ENCODE measurements at regions not wholly inside any gene's neighbourhood (a gene's known extent, or its start where the extent isn't known, plus 50 kb on each side); places are given as distances from the start of the nearest gene placed in this dataset.

DNA sequence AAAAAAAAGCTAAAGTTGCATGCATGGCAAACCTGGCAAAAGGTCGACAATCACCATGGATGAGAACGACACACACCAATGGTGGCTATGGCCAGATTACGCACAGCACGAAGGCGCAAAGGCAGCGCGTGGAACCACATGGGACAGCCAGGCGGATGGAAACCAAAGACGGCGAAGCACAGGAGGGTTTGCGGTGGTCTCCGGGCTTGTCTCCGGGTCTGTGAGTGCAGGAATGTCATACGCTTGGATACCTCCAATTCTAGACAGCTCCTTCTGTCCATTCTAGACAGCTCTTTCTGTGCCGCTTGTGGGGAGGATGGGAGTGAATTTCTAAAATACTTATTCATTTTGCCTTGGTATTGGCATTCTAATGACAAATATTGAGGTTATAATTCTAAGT, 685.4 kb downstream of the BRD1 start:
- DNase-seq (ENCODE audit: low spot score in 2 of 2): no peak
- Histone ChIP-seq H3K36me3 (no peaks in the 10 kb centered on the region), H3K27me3 (no peaks in the 10 kb centered on the region), H3K9me3 (no peaks in the 10 kb centered on the region), H3K27ac (no peak overlapping the region), H3K4me1 (peaks cover 0 to 13% (median 0%) of the 10 kb centered on the region in 4 donors), H3K4me3 (no peak overlapping the region)
- 90% methylated on average over 15 of the region's 15 CpGs for WGBS, 2 donors
- no peak for TF ChIP-seq EP300 (IDR thresholded peaks at IDR 0.05)
- TF ChIP-seq, protein P1, sequence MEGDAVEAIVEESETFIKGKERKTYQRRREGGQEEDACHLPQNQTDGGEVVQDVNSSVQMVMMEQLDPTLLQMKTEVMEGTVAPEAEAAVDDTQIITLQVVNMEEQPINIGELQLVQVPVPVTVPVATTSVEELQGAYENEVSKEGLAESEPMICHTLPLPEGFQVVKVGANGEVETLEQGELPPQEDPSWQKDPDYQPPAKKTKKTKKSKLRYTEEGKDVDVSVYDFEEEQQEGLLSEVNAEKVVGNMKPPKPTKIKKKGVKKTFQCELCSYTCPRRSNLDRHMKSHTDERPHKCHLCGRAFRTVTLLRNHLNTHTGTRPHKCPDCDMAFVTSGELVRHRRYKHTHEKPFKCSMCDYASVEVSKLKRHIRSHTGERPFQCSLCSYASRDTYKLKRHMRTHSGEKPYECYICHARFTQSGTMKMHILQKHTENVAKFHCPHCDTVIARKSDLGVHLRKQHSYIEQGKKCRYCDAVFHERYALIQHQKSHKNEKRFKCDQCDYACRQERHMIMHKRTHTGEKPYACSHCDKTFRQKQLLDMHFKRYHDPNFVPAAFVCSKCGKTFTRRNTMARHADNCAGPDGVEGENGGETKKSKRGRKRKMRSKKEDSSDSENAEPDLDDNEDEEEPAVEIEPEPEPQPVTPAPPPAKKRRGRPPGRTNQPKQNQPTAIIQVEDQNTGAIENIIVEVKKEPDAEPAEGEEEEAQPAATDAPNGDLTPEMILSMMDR (IDR thresholded peaks at IDR 0.05): no peak
- no peak for TF ChIP-seq POLR2A (IDR thresholded peaks at IDR 0.05)

DNA sequence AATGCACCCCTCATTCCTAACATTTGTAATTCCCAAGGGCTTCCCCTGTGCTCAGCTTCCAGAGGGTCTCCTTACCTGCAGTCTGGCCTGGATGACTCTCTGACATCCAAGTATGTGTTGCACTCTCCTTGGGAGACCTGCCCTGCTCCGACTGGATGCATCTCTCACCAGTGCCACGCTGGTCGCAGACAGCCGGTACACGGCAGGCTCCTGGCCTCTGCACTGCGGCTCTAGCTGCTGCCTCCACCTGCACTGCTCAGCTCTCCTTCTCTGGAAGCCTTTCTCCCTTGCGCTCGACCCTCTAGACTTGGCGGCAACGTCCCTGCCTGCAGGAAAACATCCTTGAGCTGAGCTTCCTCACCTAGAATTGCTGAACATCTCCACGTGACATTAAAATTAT, 685.9 kb downstream of the BRD1 start:
- 87 to 90% methylated on average over 11 of the region's 11 CpGs for WGBS, 2 donors
- H3K4me1 ChIP-seq: peaks cover 0 to 13% (median 0%) of the 10 kb centered on the region in 4 donors
- DNase-seq (ENCODE audit: low spot score in 2 of 2): no peak
- H3K4me3 ChIP-seq: no peak overlapping the region
- no peak for TF ChIP-seq POLR2A (IDR thresholded peaks at IDR 0.05)
- TF ChIP-seq, protein P1 (IDR thresholded peaks at IDR 0.05): no peak
- no peak for TF ChIP-seq EP300 (IDR thresholded peaks at IDR 0.05)
- H3K36me3 ChIP-seq: no peaks in the 10 kb centered on the region
- H3K9me3 ChIP-seq: no peaks in the 10 kb centered on the region
- H3K27me3 ChIP-seq: no peaks in the 10 kb centered on the region
- no peak overlapping the region for H3K27ac ChIP-seq

DNA sequence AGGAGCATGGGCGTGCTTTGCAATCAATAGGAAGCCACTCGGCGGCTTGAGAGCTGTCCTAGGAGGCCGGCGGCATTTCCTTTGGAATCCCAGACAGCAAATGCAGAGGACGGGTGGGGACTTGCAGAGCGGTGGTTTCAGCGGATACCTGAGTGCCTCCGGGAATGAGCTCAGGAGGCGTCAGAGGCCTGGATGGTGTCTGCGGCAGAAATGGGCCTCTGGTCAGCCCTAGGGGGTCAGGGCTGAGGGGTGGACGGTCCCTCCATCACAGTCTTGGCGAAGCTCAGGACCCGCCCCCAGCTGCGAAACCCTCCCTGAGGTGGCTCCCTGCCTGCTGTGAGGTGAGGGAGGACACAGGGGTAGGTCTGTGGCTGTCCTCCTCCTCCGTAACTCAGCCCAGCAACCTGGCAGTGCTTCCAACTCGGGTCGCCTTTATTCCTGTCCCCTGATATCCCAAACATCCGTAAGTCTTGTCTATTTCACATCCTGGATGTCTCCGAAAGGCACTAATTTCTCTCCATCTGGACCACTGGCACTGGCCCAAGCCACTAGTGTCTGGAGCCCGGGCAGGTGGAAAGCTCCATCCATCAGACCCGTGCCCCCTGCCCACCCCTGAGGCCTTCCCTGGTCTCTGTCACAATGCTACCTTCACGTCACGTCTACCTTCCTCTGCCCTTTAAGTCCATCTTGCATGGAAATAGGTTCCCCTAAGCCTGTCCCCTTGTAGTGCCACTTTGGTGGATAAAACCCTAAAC, 686.6 kb downstream of the BRD1 start:
- Histone ChIP-seq H3K9me3 (no peaks in the 10 kb centered on the region), H3K4me3 (no peak overlapping the region), H3K36me3 (no peaks in the 10 kb centered on the region), H3K27ac (no peak overlapping the region), H3K27me3 (no peaks in the 10 kb centered on the region), H3K4me1 (peaks cover 0 to 13% (median 0%) of the 10 kb centered on the region in 4 donors)
- TF ChIP-seq POLR2A (IDR thresholded peaks at IDR 0.05) (no peak), EP300 (IDR thresholded peaks at IDR 0.05) (no peak)
- TF ChIP-seq, protein P1 (IDR thresholded peaks at IDR 0.05): no peak
- no peak for DNase-seq (ENCODE audit: low spot score in 2 of 2)
- 58 to 60% methylated on average over 21 to 22 of the region's 24 CpGs for WGBS, 2 donors

DNA sequence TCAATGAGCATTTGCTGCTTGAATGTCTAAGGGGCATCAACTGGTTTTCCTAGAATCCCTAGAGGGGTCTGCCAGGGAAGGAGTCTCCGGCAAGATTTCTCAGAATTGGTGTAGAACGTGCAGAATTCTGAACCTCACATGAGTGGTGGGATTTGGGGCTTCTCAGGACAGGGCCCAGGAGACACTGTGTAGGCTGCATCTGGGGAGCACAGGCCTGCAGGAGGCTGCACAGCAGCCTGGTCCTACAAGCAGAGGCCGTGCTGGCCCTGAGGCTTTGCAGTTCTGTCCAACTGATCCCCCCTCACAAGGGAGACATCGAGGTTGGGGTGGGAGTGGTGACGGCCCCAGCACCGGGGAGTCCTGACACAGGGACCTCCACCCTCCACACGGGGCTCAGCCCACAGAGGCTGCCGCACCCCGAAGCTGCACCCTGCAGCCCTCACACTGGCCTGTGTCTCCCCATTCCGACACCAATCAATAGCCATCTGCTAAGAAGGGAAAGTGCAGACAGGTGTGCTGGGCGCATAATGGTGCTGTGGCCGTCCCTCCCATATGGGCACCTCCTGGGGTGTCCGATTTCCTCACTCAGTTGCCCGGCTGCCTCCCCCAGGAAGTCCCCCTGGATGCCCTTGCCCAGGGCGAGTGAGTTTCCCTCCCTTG, 688.1 kb downstream of the BRD1 start:
- no peaks in the 10 kb centered on the region for H3K27me3 ChIP-seq
- no peaks in the 10 kb centered on the region for H3K36me3 ChIP-seq
- H3K27ac ChIP-seq: no peak overlapping the region
- no peak for DNase-seq (ENCODE audit: low spot score in 2 of 2)
- 60 to 74% methylated on average over 8 to 15 of the region's 15 CpGs for WGBS, 2 donors
- no peak overlapping the region for H3K4me3 ChIP-seq
- H3K4me1 ChIP-seq: peaks cover 0 to 13% (median 0%) of the 10 kb centered on the region in 4 donors
- no peak for TF ChIP-seq EP300 (IDR thresholded peaks at IDR 0.05)
- TF ChIP-seq, protein P1 (IDR thresholded peaks at IDR 0.05): no peak
- no peak for TF ChIP-seq POLR2A (IDR thresholded peaks at IDR 0.05)
- H3K9me3 ChIP-seq: no peaks in the 10 kb centered on the region

DNA sequence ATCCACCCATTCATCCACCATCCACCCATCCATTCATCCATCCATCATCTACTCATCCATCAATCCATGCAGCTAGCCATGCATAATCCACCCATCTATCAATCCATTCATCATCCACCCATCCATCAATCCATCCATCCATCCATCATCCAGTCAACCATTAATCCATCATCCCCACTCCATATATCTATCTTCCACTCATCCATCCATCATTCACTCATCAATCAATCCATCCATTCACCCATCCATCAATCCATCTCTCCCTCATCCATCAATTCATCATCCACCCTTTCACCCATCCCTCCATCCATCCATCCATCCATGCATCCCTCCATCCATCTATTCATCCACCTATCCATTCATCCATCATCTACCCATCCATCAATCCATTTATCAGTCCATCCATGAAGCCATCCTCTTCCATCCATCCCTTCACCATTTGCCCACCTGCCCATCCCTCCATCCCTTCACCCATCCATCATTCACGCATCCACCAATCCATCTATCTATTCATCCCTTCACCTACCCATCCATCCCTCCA, 689.4 kb downstream of the BRD1 start:
- no peaks in the 10 kb centered on the region for H3K27me3 ChIP-seq
- H3K4me1 ChIP-seq: peaks cover 0 to 13% (median 0%) of the 10 kb centered on the region in 4 donors
- H3K4me3 ChIP-seq: no peak overlapping the region
- TF ChIP-seq POLR2A (IDR thresholded peaks at IDR 0.05): no peak
- DNase-seq (ENCODE audit: low spot score in 2 of 2): no peak
- no peak overlapping the region for H3K27ac ChIP-seq
- H3K36me3 ChIP-seq: no peaks in the 10 kb centered on the region
- H3K9me3 ChIP-seq: no peaks in the 10 kb centered on the region
- WGBS, 2 donors: 96 to 100% methylated on average over 1 of the region's 1 CpG

Measured in tibial nerve (tissue), 4 donors.